ENCODE measurements at regions not wholly inside any gene's neighbourhood (a gene's known extent, or its start where the extent isn't known, plus 50 kb on each side); places are given as distances from the start of the nearest gene placed in this dataset.

- no peak overlapping the region for H3K4me3 ChIP-seq
- H3K36me3 ChIP-seq, result no peaks in the 10 kb centered on the region
- no peak for DNase-seq
- intact Hi-C loops (cut with DNase I), result no loop called here
- H3K9me3 ChIP-seq, result no peaks in the 10 kb centered on the region
- no peaks in the 10 kb centered on the region for H3K27me3 ChIP-seq
- H3K27ac ChIP-seq, result no peak overlapping the region
- H3K4me1 ChIP-seq, result peaks cover 16% of the 10 kb centered on the region
- no peak for ATAC-seq
- TF ChIP-seq CTCF (IDR thresholded peaks at IDR 0.05), result no peak
Measured at GRCh38 chr11:71201936-71202597, 50.3 kb downstream of the SHANK2 start.

- no peak for DNase-seq
Measured at GRCh38 chr11:71201231-71201630, 51.1 kb downstream of the SHANK2 start.

GRCh38 chr11:71200761-71201160 is 51.6 kb downstream of the SHANK2 start:
- ATAC-seq (no peak), DNase-seq (peak; percentile 21)
- intact Hi-C loops (cut with DNase I), result no loop called here
- Histone ChIP-seq H3K4me3 (no peak overlapping the region), H3K9me3 (no peaks in the 10 kb centered on the region), H3K27me3 (no peaks in the 10 kb centered on the region), H3K27ac (no peak overlapping the region), H3K4me1 (peaks cover 4% of the 10 kb centered on the region), H3K36me3 (no peaks in the 10 kb centered on the region)
- no peak for TF ChIP-seq CTCF (IDR thresholded peaks at IDR 0.05)

More at GRCh38 chr11:71201231-71201630, 51.1 kb downstream of the SHANK2 start:
- TF ChIP-seq CTCF (IDR thresholded peaks at IDR 0.05), result no peak
- H3K4me3 ChIP-seq, result no peak overlapping the region
- H3K4me1 ChIP-seq, result peaks cover 9% of the 10 kb centered on the region
- no peak for ATAC-seq
- H3K36me3 ChIP-seq, result no peaks in the 10 kb centered on the region
- H3K27ac ChIP-seq, result no peak overlapping the region
- no peaks in the 10 kb centered on the region for H3K9me3 ChIP-seq
- no peaks in the 10 kb centered on the region for H3K27me3 ChIP-seq
- intact Hi-C loops (cut with DNase I), result no loop called here

GRCh38 chr11:71200172-71200716 is 52.1 kb downstream of the SHANK2 start:
- no peaks in the 10 kb centered on the region for H3K9me3 ChIP-seq
- no peaks in the 10 kb centered on the region for H3K36me3 ChIP-seq
- TF ChIP-seq CTCF (IDR thresholded peaks at IDR 0.05), result no peak
- DNase-seq (no peak), ATAC-seq (no peak)
- intact Hi-C loops (cut with DNase I), result no loop called here
- no peak overlapping the region for H3K27ac ChIP-seq
- no peaks in the 10 kb centered on the region for H3K27me3 ChIP-seq
- no peaks in the 10 kb centered on the region for H3K4me1 ChIP-seq
- no peak overlapping the region for H3K4me3 ChIP-seq

- intact Hi-C loops (cut with DNase I), result no loop called here
- no peak overlapping the region for H3K4me3 ChIP-seq
- no peaks in the 10 kb centered on the region for H3K9me3 ChIP-seq
- ATAC-seq (no peak), DNase-seq (no peak)
- no peaks in the 10 kb centered on the region for H3K27me3 ChIP-seq
- no peaks in the 10 kb centered on the region for H3K36me3 ChIP-seq
- H3K27ac ChIP-seq, result no peak overlapping the region
- no peaks in the 10 kb centered on the region for H3K4me1 ChIP-seq
- TF ChIP-seq CTCF (IDR thresholded peaks at IDR 0.05), result no peak
Measured at GRCh38 chr11:71199226-71199820, 53.1 kb downstream of the SHANK2 start.

All from upper lobe of right lung (tissue), 1 donor.